ENCODE measurements at regions not wholly inside any gene's neighbourhood (a gene's known extent, or its start where the extent isn't known, plus 50 kb on each side); places are given as distances from the start of the nearest gene placed in this dataset.

DNA sequence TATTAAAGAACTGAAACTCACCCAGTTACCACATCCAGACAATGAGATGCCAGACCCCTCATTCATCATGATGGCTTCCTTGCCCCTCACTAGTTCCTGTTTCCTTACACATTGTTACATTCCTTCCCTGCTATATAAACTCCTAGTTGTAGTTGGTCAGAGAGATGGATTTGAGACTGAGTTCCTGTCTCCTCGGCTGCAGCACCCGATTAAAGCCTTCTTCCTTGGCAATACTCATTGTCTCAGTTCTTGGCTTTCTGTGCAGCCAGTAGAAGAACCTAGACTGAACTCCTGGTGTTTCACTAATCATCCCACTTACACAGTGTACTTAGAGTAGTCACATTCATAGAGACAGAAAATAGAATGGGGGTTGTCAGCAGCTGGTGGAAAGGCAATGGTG is 324.7 kb downstream of the TRIML1 start:
- H3K27me3 Mint-ChIP-seq: no peaks in the 10 kb centered on the region
- DNase-seq: no peak

DNA sequence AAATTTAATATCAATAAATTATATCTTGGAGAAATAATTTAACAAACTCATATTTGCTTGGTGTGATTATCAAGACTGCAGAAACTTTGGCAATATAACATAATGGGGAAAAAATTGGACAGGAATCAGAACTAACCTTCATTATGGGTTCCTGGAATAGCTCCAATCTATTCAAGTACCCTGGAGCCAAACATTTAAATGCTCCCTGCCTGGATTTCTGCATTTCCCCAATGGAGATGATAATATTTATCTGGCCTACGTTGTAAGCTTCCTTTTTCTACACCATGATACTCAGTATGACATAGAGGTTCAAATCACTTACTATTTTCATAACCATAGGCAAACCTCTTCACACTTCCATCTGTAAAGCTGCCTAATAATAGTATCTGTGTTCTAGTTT is 326.8 kb downstream of the TRIML1 start:
- Mint-ChIP-seq H3K9me3 (peaks cover 6% of the 10 kb centered on the region), H3K4me1 (ENCODE audit: low read depth) (no peaks in the 10 kb centered on the region), H3K27ac (no peak overlapping the region), H3K4me3 (no peak overlapping the region), H3K27me3 (no peaks in the 10 kb centered on the region), H3K36me3 (ENCODE audit: low read depth) (no peaks in the 10 kb centered on the region)
- ChIA-PET POLR2A (no interaction called here), CTCF (no interaction called here)
- DNase-seq: no peak
- ATAC-seq (ENCODE audit: poor library complexity): no peak
- no peaks in the 10 kb centered on the region for H3K4me1 ChIP-seq (ENCODE audit: insufficient read depth, low read length)
- H3K9me3 ChIP-seq (ENCODE audit: control insufficient read depth in 1 of 2, insufficient read depth in 1 of 2, low read length in 2 of 2): peaks cover 0 to 6% of the 10 kb centered on the region in 2 experiments
- no peak overlapping the region for H3K27ac ChIP-seq (ENCODE audit: low read depth in 1 of 2, low read length in 2 of 2)
- no peak overlapping the region for H3K4me3 ChIP-seq (ENCODE audit: low read length)
- intact Hi-C loops (cut with DNase I, micrococcal nuclease): no loop called here
- H3K36me3 ChIP-seq (ENCODE audit: insufficient read depth, low read length): no peaks in the 10 kb centered on the region
- no peaks in the 10 kb centered on the region for H3K27me3 ChIP-seq (ENCODE audit: control insufficient read depth in 1 of 2, insufficient read depth in 2 of 2, low read length in 2 of 2)
- TF ChIP-seq, protein P1, sequence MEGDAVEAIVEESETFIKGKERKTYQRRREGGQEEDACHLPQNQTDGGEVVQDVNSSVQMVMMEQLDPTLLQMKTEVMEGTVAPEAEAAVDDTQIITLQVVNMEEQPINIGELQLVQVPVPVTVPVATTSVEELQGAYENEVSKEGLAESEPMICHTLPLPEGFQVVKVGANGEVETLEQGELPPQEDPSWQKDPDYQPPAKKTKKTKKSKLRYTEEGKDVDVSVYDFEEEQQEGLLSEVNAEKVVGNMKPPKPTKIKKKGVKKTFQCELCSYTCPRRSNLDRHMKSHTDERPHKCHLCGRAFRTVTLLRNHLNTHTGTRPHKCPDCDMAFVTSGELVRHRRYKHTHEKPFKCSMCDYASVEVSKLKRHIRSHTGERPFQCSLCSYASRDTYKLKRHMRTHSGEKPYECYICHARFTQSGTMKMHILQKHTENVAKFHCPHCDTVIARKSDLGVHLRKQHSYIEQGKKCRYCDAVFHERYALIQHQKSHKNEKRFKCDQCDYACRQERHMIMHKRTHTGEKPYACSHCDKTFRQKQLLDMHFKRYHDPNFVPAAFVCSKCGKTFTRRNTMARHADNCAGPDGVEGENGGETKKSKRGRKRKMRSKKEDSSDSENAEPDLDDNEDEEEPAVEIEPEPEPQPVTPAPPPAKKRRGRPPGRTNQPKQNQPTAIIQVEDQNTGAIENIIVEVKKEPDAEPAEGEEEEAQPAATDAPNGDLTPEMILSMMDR (IDR thresholded peaks at IDR 0.05): no peak

More for the DNA sequence above, 324.7 kb downstream of the TRIML1 start:
- H3K36me3 ChIP-seq (ENCODE audit: insufficient read depth, low read length): no peaks in the 10 kb centered on the region
- CTCF ChIA-PET: no interaction called here
- intact Hi-C loops (cut with DNase I, micrococcal nuclease): no loop called here
- no peaks in the 10 kb centered on the region for H3K4me1 ChIP-seq (ENCODE audit: insufficient read depth, low read length)
- TF ChIP-seq, protein P1 (IDR thresholded peaks at IDR 0.05): no peak
- Mint-ChIP-seq H3K27ac (no peak overlapping the region), H3K4me3 (no peak overlapping the region), H3K4me1 (ENCODE audit: low read depth) (no peaks in the 10 kb centered on the region), H3K36me3 (ENCODE audit: low read depth) (no peaks in the 10 kb centered on the region), H3K9me3 (peaks cover 6% of the 10 kb centered on the region)
- H3K4me3 ChIP-seq (ENCODE audit: low read length): no peak overlapping the region
- POLR2A ChIA-PET: no interaction called here
- peaks cover 0 to 6% of the 10 kb centered on the region in 2 experiments for H3K9me3 ChIP-seq (ENCODE audit: control insufficient read depth in 1 of 2, insufficient read depth in 1 of 2, low read length in 2 of 2)
- no peak overlapping the region for H3K27ac ChIP-seq (ENCODE audit: low read depth in 1 of 2, low read length in 2 of 2)
- ATAC-seq (ENCODE audit: poor library complexity): no peak
- H3K27me3 ChIP-seq (ENCODE audit: control insufficient read depth in 1 of 2, insufficient read depth in 2 of 2, low read length in 2 of 2): no peaks in the 10 kb centered on the region

DNA sequence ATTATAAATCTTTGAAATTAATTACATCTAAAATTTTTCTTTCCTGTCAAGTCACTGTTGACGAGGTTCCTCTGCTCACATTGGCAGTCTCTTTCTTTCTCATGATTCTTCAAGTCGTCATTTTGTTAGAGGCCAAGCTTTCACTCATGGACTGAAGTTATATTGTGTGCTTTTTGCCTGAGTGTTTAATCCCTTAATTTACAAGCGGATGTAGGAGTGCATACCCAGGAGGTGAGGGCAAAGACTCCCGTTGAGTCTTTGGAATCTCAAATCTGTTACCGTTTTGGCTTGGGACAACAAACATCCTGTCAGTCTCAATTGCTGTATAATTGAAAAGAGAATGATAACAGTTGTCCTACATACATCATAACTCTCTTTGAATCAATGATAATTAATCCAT is 345.0 kb downstream of the TRIML1 start:
- H3K36me3 ChIP-seq (ENCODE audit: insufficient read depth, low read length): no peaks in the 10 kb centered on the region
- no peaks in the 10 kb centered on the region for H3K9me3 ChIP-seq (ENCODE audit: control insufficient read depth in 1 of 2, insufficient read depth in 1 of 2, low read length in 2 of 2)
- Mint-ChIP-seq H3K36me3 (ENCODE audit: low read depth) (no peaks in the 10 kb centered on the region), H3K4me3 (no peak overlapping the region), H3K27ac (no peak overlapping the region), H3K4me1 (ENCODE audit: low read depth) (no peaks in the 10 kb centered on the region), H3K27me3 (no peaks in the 10 kb centered on the region), H3K9me3 (peaks cover 13% of the 10 kb centered on the region)
- no peak for ATAC-seq (ENCODE audit: poor library complexity)
- ChIA-PET POLR2A (no interaction called here), CTCF (no interaction called here)
- no peak for DNase-seq
- no peak overlapping the region for H3K27ac ChIP-seq (ENCODE audit: low read depth in 1 of 2, low read length in 2 of 2)
- no peaks in the 10 kb centered on the region for H3K4me1 ChIP-seq (ENCODE audit: insufficient read depth, low read length)
- intact Hi-C loops (cut with DNase I, micrococcal nuclease): no loop called here
- H3K27me3 ChIP-seq (ENCODE audit: control insufficient read depth in 1 of 2, insufficient read depth in 2 of 2, low read length in 2 of 2): no peaks in the 10 kb centered on the region
- TF ChIP-seq, protein P1 (IDR thresholded peaks at IDR 0.05): no peak
- no peak overlapping the region for H3K4me3 ChIP-seq (ENCODE audit: low read length)

Data from CD4-positive, alpha-beta T cell (primary cell).